ENCODE measurements at regions not wholly inside any gene's neighbourhood (a gene's known extent, or its start where the extent isn't known, plus 50 kb on each side); places are given as distances from the start of the nearest gene placed in this dataset.

- ATAC-seq = no peak
- ChIA-PET POLR2A (no interaction called here), CTCF (no interaction called here)
- Histone ChIP-seq H3K27ac (no peak overlapping the region), H3K9me3 (no peaks in the 10 kb centered on the region; the same call in 2 of the 3 replicates), H3K4me2 (no peak overlapping the region), H3K4me1 (no peaks in the 10 kb centered on the region), H3K4me3 (no peak overlapping the region)
- no peak for TF ChIP-seq ZSCAN20 (CRISPR knock-in tag; IDR thresholded peaks at IDR 0.05)
- TF ChIP-seq PBX3 (IDR thresholded peaks at IDR 0.05) = no peak
- TF ChIP-seq RARB (CRISPR knock-in tag; IDR thresholded peaks at IDR 0.05) = no peak
- TF ChIP-seq HOXA7 (CRISPR knock-in tag; IDR thresholded peaks at IDR 0.05) = no peak
- no peak for TF ChIP-seq POLR2A (IDR thresholded peaks at IDR 0.05; ENCODE audit: low read length)
- TF ChIP-seq BHLHE40 (IDR thresholded peaks at IDR 0.05; ENCODE audit: low read depth, low read length) = no peak
- no peak for TF ChIP-seq ELK1 (IDR thresholded peaks at IDR 0.05; ENCODE audit: low read depth, low read length)
- TF ChIP-seq REST (IDR thresholded peaks at IDR 0.05) = no peak
- no peak for TF ChIP-seq FOXS1 (CRISPR knock-in tag; IDR thresholded peaks at IDR 0.05)
- TF ChIP-seq NPAS2 (CRISPR knock-in tag; IDR thresholded peaks at IDR 0.05; ENCODE audit: borderline replicate concordance) = no peak
- TF ChIP-seq SREBF2 (IDR thresholded peaks at IDR 0.05) = no peak
- no peak for TF ChIP-seq USF2 (IDR thresholded peaks at IDR 0.05)
- TF ChIP-seq ZFP36 (IDR thresholded peaks at IDR 0.05; ENCODE audit: borderline replicate concordance, partially characterized antibody) = no peak
- TF ChIP-seq HOXB13 (CRISPR knock-in tag; IDR thresholded peaks at IDR 0.05; ENCODE audit: low read depth) = no peak
- TF ChIP-seq CEBPB (IDR thresholded peaks at IDR 0.05) = no peak
- TF ChIP-seq HOXB5 (CRISPR knock-in tag; IDR thresholded peaks at IDR 0.05) = no peak
- TF ChIP-seq, protein P1, sequence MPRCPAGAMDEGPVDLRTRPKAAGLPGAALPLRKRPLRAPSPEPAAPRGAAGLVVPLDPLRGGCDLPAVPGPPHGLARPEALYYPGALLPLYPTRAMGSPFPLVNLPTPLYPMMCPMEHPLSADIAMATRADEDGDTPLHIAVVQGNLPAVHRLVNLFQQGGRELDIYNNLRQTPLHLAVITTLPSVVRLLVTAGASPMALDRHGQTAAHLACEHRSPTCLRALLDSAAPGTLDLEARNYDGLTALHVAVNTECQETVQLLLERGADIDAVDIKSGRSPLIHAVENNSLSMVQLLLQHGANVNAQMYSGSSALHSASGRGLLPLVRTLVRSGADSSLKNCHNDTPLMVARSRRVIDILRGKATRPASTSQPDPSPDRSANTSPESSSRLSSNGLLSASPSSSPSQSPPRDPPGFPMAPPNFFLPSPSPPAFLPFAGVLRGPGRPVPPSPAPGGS (IDR thresholded peaks at IDR 0.05) = no peak
- DNase-seq (ENCODE audit: low read depth in 1 of 2, low spot score in 1 of 2) = no peak
- WGBS (ENCODE audit: missing lambda C conversion rate) = 33% methylated on average over 3 of the region's 3 CpGs
- FAIRE-seq = no peak
These were observed 826.7 kb upstream of the GHITM start for GRCh38 chr10:83312570-83312969.

DNA sequence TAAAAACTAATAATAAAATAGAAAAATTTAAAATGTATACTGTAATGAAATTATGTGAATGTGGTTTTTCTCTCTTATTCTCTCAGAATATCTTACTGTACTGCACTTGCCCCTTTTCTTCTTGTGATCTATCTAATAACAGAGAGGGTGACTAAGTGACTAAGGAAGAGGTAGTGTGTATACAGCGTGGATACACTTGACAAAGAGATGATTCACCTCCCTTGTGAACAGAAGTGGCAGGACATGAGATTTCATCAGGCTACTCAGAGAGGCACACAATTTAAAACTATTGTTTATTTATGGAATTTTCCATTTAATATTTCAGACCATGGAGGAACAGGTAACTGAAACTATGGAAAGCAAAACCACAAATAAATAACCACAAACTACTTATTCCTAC is 806.6 kb upstream of the GHITM start:
- WGBS (ENCODE audit: missing lambda C conversion rate) = 10% methylated on average over 1 of the region's 1 CpG
- Histone ChIP-seq H3K4me3 (no peak overlapping the region), H3K27ac (no peak overlapping the region), H3K4me1 (no peaks in the 10 kb centered on the region), H3K9me3 (no peaks in the 10 kb centered on the region; the same call in 2 of the 3 replicates), H3K4me2 (no peak overlapping the region)
- ChIA-PET CTCF (no interaction called here), POLR2A (no interaction called here)
- ATAC-seq = no peak
- no peak for FAIRE-seq
- TF ChIP-seq MAX (IDR thresholded peaks at IDR 0.05) (no peak), ZNF302 (CRISPR knock-in tag; IDR thresholded peaks at IDR 0.05) (no peak), ESRRA (IDR thresholded peaks at IDR 0.05; ENCODE audit: borderline replicate concordance, low read length) (no peak), KDM1A (IDR thresholded peaks at IDR 0.05; ENCODE audit: low read depth) (no peak), POLR2AphosphoS2 (conservative IDR thresholded peaks at IDR 0.05; ENCODE audit: low read length) (no peak)
- no peak for DNase-seq (ENCODE audit: low read depth in 1 of 2, low spot score in 1 of 2)

Data from A549 (cell line).